Gastrocnemius medialis (tissue), 4 donors: ENCODE measurements at regions not wholly inside any gene's neighbourhood (a gene's known extent, or its start where the extent isn't known, plus 50 kb on each side); places are given as distances from the start of the nearest gene placed in this dataset.

ENCODE experiments used
- POLR2A ChIP-seq, 2 donors: fragments of 450-650 bp; IDR thresholded peaks; one replicate each; pipeline ENCODE4 v1.6.1; 2017; ENCODE audit warnings: antibody characterized with exemption in 2 of 2, mild to moderate bottlenecking in 2 of 2, moderate library complexity in 2 of 2
- TF ChIP-seq, protein P1 (sequence below), 5 experiments: fragments of 450-650 bp in 3 of 5; fragments of 200-600 bp in 2 of 5; sonication (generic) in 2 of 5; IDR thresholded peaks in 4 of 5; conservative IDR thresholded peaks in 1 of 5; 1 replicate in 4 of 5; 2 replicates in 1 of 5; pipeline ENCODE4 v1.5.1; 2016 to 2019; ENCODE audit warnings: antibody characterized with exemption in 5 of 5, mild to moderate bottlenecking in 3 of 5, moderate library complexity in 3 of 5

DNA sequence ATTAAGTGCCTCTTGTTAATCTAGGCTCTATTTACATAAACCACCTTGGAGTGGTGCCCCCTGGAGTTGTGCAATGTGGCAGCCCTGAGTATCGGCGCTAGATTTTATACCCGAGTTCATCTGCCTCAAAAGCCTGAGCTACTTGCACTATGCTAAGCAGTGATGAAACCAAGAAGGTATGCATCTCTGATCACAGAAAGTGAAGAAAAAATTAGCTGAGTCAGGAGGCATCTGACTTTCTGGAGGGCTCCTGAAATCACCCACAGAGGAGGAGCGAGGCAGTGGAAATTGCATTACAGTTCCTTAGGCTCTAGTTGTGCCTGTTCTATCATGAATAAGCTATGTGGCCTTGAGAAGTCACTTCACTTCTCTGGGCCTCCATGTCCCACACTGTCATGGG lies 80.3 kb upstream of the PSMD7 start:
- TF ChIP-seq, protein P1, sequence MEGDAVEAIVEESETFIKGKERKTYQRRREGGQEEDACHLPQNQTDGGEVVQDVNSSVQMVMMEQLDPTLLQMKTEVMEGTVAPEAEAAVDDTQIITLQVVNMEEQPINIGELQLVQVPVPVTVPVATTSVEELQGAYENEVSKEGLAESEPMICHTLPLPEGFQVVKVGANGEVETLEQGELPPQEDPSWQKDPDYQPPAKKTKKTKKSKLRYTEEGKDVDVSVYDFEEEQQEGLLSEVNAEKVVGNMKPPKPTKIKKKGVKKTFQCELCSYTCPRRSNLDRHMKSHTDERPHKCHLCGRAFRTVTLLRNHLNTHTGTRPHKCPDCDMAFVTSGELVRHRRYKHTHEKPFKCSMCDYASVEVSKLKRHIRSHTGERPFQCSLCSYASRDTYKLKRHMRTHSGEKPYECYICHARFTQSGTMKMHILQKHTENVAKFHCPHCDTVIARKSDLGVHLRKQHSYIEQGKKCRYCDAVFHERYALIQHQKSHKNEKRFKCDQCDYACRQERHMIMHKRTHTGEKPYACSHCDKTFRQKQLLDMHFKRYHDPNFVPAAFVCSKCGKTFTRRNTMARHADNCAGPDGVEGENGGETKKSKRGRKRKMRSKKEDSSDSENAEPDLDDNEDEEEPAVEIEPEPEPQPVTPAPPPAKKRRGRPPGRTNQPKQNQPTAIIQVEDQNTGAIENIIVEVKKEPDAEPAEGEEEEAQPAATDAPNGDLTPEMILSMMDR (IDR thresholded peaks at IDR 0.05 in 4 of 5, conservative IDR thresholded peaks at IDR 0.05 in 1 of 5): no peak
- TF ChIP-seq POLR2A (IDR thresholded peaks at IDR 0.05): no peak
